Posterior vena cava (tissue), 2 donors: ENCODE measurements at regions not wholly inside any gene's neighbourhood (a gene's known extent, or its start where the extent isn't known, plus 50 kb on each side); places are given as distances from the start of the nearest gene placed in this dataset.

Experiments used
- DNase-seq: peaks from one replicate; pipeline ENCODE4 v3.0.0-alpha.2; 2020; ENCODE audit warnings: low spot score
- intact Hi-C, 2 donors: fragments of 100-400 bp; cut with DNase I; formaldehyde crosslinking; loops; one replicate each; pipeline versions ENCODE4 v1.14.1 to v1.14.2; 2022 to 2023
- donor health status: DM: yes; HTN: yes; CAD: no.
- donor health status: DM: yes; HTN: yes; CAD: no.

DNA sequence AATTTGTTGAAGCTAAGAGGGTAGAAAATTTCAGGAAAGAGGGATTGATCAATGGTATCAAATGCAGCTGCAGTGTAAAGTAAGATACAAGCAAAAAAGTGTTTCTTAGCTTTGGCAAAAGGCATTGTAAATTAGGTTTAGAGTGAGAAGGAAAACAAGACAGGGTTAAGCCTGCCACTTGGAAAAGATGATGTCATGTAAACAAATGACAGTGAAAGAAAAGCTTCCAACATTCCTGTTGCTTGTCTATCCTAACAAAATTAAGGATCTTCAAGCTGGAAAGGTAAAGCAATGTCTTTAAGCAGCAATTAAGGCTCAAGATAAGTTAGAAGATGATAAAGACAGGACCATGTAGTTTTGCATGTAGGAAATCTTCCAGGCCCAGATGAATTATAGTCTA lies 139.1 kb upstream of the PPP2R2B start:
- DNase-seq = no peak
- intact Hi-C loops = no loop called here

- intact Hi-C loops = no loop called here
- no peak for DNase-seq
These were observed 140.3 kb upstream of the PPP2R2B start for GRCh38 chr5:147018812-147019211.

DNA sequence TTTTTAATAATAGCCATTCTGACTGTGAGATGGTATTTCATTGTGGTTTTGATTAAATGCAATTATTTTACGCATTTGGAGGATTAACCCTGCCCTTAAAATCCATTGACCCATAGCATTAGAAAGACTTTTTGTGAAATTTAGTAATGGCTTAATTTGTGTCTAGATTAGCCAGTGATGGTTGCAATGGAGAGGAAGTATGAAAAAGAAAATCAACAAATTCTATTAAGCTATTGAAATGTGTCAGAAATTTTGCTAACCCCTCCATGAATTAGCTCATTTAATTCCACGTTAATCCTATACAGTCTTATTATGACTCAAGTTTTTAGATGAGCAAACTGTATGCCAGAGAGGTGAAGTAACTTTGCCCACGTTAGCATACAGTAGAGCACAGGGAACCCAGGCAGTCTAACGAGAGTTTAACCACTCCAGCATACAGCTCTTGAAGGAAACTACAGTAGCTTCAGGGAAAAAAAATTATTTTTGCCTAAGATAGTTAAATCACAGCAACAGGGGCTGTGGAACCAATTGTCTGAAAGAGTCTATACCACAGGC lies 158.2 kb upstream of the PPP2R2B start:
- intact Hi-C loops = no loop called here
- DNase-seq = no peak

GRCh38 chr5:147037515-147038205 lies 159.1 kb upstream of the PPP2R2B start:
- no peak for DNase-seq
- intact Hi-C loops = no loop called here

DNA sequence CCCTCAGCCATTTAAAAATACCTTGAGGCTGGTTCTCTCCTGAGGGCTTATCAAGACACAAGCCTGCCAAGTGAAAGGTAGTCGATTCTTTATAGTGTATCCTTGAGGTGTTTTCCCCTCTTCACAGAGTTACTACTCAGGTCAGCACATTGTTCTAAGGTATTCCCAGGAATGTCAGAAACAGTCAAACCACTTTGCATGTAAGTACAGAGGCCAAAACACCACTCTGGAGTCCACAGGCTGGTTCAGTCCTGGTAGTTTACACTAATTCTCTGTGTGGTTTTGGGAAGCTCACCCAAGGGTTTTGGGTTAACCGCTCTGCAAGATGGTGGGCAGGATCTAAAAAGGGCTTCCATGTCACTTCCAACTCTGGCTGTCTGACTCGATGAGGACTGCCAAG lies 162.3 kb upstream of the PPP2R2B start:
- no peak for DNase-seq
- intact Hi-C loops = no loop called here

- intact Hi-C loops = no loop called here
- no peak for DNase-seq
These were observed 166.2 kb upstream of the PPP2R2B start for GRCh38 chr5:147044572-147045273.

DNA sequence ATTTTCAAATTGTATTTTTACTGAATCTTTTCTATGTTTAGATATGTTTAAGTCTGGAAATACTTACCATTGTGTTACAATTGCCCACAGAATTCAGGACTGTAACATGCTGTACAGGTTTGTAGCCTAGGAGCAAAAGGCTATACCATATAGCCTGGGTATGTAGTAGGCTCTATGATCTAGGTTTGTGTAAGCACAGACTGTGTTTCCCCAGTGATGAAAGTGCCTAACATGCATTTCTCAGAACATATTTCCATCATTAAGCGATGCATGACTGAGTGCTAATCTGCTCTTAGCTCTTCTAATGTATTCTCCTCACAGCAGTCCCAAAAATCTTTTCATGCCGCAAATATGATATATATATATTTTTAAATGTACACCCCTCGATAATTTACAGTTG lies 166.7 kb upstream of the PPP2R2B start:
- intact Hi-C loops = no loop called here
- no peak for DNase-seq

- DNase-seq = no peak
- intact Hi-C loops = no loop called here
These were observed 167.7 kb upstream of the PPP2R2B start for GRCh38 chr5:147046281-147046680.

- intact Hi-C loops = no loop called here
- no peak for DNase-seq
These were observed 168.3 kb upstream of the PPP2R2B start for GRCh38 chr5:147046894-147047293.

- DNase-seq = no peak
- intact Hi-C loops = loop anchor here in 1 of 2 donors (1.0 kb wide), 1 partner anchor 21 kb away; no protein-coding TSS in a partner anchor
These were observed 171.2 kb upstream of the PPP2R2B start for GRCh38 chr5:147049764-147050163.

GRCh38 chr5:147050172-147050571 lies 171.6 kb upstream of the PPP2R2B start:
- DNase-seq = no peak
- intact Hi-C loops = no loop called here

DNA sequence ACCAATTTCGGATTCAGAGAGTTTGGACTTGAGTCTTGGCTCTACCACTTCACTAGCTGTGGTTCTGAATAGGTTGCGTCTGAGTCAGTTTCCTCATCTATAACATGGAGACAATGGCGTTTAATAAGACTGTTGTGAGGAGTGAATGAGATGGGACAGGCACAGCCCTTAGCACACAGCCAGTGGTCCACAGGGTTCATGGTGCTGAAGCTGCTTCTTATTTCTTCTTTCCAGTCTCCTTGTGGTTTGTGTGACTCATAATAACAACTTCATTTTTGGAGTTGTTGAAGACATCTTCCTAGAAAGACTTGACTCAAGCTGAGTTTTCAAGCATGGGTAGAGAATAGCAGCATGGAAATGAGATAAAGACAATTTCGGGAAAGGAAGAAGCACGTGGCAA lies 172.6 kb upstream of the PPP2R2B start:
- no peak for DNase-seq
- intact Hi-C loops = no loop called here

DNA sequence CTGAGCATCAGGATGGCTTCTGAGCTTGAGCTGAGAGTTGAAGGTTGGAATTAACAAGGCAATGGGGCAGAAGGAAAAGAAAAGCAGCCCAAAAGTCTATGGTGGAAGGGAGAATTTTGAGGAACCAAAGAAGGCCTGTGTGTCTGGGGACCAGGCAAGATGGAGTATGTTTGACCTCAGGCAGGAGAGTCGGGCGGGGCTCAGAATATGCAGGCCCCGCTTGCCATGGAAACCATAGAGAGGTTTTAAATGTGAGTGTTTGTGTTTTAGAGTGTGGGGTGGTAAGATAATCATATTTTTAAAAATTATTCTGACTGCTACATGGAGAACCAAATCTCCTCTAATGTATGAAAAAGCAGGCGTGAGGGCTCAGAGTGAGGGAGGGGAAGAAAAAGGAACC lies 174.0 kb upstream of the PPP2R2B start:
- DNase-seq = no peak
- intact Hi-C loops = no loop called here

DNA sequence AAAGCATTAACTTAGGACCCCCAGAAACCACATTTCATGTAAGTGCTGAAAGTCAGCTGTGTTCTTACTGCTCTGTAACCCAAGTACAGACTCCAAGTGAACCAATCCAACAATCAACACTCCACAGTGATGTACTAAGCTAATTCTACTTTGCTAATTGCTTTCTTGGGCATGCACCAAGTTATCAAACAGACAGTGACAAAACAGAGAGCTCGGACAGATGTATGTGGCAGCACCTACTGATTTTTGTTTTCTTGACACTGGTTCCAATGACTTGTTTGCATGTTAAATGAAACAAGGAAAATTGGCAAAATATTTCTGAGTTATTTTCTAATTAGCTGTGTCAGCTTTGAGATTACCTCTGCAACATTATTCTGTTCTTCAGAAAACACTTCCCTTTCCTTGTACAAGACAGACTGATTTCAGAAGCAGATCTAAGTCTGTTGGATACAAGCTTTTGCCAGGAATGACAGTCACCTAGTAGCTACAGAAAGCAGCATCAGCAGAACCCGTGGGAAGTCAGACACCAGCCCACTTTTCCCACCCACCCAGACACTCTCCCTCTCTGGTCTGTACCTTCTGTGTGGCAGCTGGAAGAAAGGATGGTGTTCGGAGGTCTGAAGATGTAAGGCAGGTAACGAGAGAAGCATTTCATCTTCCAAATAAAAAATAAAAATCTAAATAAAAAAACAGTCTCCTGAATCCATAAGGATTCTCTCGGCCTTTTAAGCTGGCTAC lies 176.7 kb upstream of the PPP2R2B start:
- no peak for DNase-seq
- intact Hi-C loops = no loop called here

GRCh38 chr5:147055850-147056566 lies 177.5 kb upstream of the PPP2R2B start:
- DNase-seq = no peak
- intact Hi-C loops = no loop called here

GRCh38 chr5:147057051-147057450 lies 177.8 kb upstream of the STK32A start:
- DNase-seq = no peak
- intact Hi-C loops = no loop called here

- intact Hi-C loops = no loop called here
- no peak for DNase-seq
These were observed 173.4 kb upstream of the STK32A start for GRCh38 chr5:147061431-147061830.

DNA sequence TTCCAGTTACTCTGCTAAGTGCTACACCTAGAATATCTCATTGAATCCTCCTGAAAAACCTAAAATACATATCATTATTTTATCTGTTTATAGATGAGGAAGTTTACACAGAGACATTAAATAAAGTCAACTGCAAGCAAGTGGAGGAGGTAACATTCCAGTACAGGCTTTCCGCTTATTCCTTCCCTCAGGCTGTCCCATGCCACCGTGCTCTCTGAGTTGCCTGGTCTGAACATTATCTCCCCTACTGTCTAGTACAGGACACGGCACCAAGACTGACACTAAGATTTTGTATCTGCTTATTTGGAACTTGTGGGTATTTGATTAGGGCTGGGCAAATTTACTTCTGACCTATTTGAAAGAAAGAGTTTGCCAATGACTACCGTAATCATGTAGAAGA lies 172.4 kb upstream of the STK32A start:
- DNase-seq = no peak
- intact Hi-C loops = no loop called here

DNA sequence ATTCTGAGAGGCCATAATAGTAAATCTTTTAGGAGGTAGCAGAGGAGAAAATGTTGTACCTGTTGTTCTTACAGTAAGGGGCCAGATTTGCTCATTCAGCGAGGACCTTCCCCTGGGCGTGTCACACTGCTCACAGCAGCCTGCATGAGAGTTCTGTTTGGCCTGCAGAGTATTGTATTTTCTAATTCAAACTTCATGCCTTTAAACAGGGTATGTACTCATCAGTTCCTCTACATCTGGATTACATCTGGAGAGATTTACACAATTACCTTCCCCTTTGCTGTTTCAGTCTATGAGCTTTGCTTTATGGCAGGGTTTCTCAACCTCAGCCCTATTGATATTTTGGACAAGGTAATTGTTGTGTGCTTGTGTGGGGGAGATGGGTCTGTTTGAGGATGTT lies 170.9 kb upstream of the STK32A start:
- intact Hi-C loops = no loop called here
- DNase-seq = no peak

DNA sequence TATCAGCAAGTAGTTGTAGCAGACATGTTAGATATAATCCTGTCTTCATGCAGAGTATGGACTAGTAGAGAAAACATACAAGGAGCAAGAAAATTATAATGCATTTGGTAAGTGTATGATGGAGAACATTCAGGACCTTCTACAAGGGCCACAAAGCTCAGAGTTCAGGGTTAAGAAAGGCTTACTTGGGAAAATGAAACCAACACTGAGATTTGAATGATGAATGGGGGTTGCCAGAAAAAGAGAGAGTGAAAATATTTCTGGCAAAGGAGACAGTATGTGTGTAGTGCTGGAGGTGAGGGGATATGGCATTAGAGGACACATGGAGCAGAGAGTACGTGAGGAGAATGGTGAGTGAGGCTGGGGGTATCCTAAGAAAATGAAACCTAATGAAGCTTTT lies 169.8 kb upstream of the STK32A start:
- DNase-seq = no peak
- intact Hi-C loops = no loop called here
